Panc1 (cell line): ENCODE measurements at regions not wholly inside any gene's neighbourhood (a gene's known extent, or its start where the extent isn't known, plus 50 kb on each side); places are given as distances from the start of the nearest gene placed in this dataset.

Source experiments
- ATAC-seq: fragments of 200-7000 bp; cut with Tn5 transposase; 2 replicates; pipeline ENCODE4 v1.9.1; 2020; ENCODE audit warnings: mild to moderate bottlenecking, moderate library complexity
- BruUV-seq: library from RNA; stranded (reverse); fragments of 400-500 nt; replicated peaks from 2 replicates; lab custom pipeline; 2021; lab: Mats Ljungman, UMichigan
- CTCF ChIA-PET: fragments of 300-600 bp; sonication (Branson Sonifier 250); formaldehyde crosslinking; loops from one replicate; lab custom pipeline; 2022; ENCODE audit warnings: antibody characterized with exemption; lab: Charles Lee
- POLR2A ChIA-PET: fragments of 300-600 bp; sonication (Branson Sonifier 250); formaldehyde crosslinking; loops from one replicate; lab custom pipeline; 2022; ENCODE audit warnings: antibody characterized with exemption; lab: Charles Lee
- DNase-seq: peaks from one replicate; pipeline ENCODE4 v3.0.0-alpha.2; 2010; ENCODE audit warnings: low read depth, low spot score
- H3K27ac ChIP-seq: 2 replicates; pipeline ENCODE4 v1.5.1; 2011; ENCODE audit warnings: mild to moderate bottlenecking, low read length, inconsistent platforms
- H3K27me3 ChIP-seq: fragments of 200-500 bp; sonication (Bioruptor generic); 2 replicates; pipeline ENCODE4 v1.6.0; 2014; ENCODE audit warnings: low read length, inconsistent platforms; ENCODE audit not compliant: control insufficient read depth, insufficient read depth
- H3K36me3 ChIP-seq: fragments of 200-500 bp; sonication (Bioruptor generic); 2 replicates; pipeline ENCODE4 v1.5.1; 2014; ENCODE audit warnings: inconsistent platforms, mild to moderate bottlenecking, low read length, moderate library complexity; ENCODE audit not compliant: control insufficient read depth, insufficient read depth
- H3K4me1 ChIP-seq: 2 replicates; pipeline ENCODE4 v1.5.1; 2011; ENCODE audit warnings: inconsistent platforms, mild to moderate bottlenecking, low read length, moderate library complexity; ENCODE audit not compliant: control insufficient read depth, insufficient read depth
- H3K4me3 ChIP-seq, 2 experiments: 2 replicates each; pipeline ENCODE4 v1.5.1; 2011 to 2012; ENCODE audit warnings: low read depth in 2 of 2, low read length in 2 of 2, mild to moderate bottlenecking in 2 of 2, inconsistent platforms in 1 of 2, moderate library complexity in 1 of 2
- H3K9me3 ChIP-seq: fragments of 200-500 bp; sonication (Bioruptor generic); 2 replicates; pipeline ENCODE4 v1.5.1; 2014; ENCODE audit warnings: low read depth, mild to moderate bottlenecking, inconsistent platforms, low read length, moderate library complexity; ENCODE audit not compliant: control insufficient read depth, insufficient read depth
- POLR2AphosphoS5 ChIP-seq: IDR thresholded peaks from 2 replicates; pipeline ENCODE4 v1.6.1; 2012; ENCODE audit warnings: mild to moderate bottlenecking, low read depth, low read length, moderate library complexity
- SIN3A ChIP-seq: IDR thresholded peaks from 2 replicates; pipeline ENCODE4 v1.6.1; 2012; ENCODE audit warnings: low read depth, mild to moderate bottlenecking, low read length, moderate library complexity, borderline replicate concordance; ENCODE audit not compliant: insufficient read depth
- TCF7L2 ChIP-seq: IDR thresholded peaks from 2 replicates; pipeline ENCODE4 v1.6.1; 2011; ENCODE audit warnings: mild to moderate bottlenecking, low read depth, low read length, inconsistent platforms
- in situ Hi-C: cut with HindIII; loops from 2 replicates; pipeline ENCODE4 v1.10.0; 2016; ENCODE audit warnings: low sequenced_read_pairs, low pct_unique_long_range_greater_than_20kb
- intact Hi-C: fragments of 100-400 bp; cut with micrococcal nuclease; formaldehyde crosslinking; loops from one replicate; pipeline ENCODE4 v1.10.0; 2022; ENCODE audit not compliant: unreplicated experiment
- TF ChIP-seq, protein P1 (sequence below), 2 experiments: IDR thresholded peaks; 2 replicates each; pipeline ENCODE4 v1.6.1; 2011 to 2012; ENCODE audit warnings: low read depth in 2 of 2, control low read depth in 1 of 2, low read length in 1 of 2, mild to moderate bottlenecking in 1 of 2, moderate library complexity in 1 of 2; ENCODE audit not compliant: insufficient read depth in 1 of 2
- TF ChIP-seq, protein P2 (sequence below): fragments of 450-650 bp; IDR thresholded peaks from 2 replicates; pipeline ENCODE4 v1.5.1; 2017; ENCODE audit warnings: mild to moderate bottlenecking

DNA sequence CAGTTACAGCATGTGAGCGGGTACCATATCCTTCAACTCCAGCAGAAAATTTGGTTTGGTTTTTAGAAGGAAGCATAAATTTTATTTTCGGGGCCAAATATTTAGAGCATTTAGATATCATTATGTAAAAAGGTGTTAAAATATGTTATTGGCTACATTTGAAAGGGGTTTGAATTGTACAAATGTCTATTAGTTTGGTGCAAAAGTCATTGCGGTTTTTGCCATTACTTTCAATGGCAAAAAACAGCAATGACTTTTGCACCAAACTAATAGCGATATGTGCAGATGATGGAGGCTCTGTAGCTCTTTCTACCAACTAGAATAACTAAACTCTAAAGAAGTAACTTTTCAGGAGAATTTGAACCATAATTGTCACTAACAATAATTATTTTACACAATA is 1666.2 kb upstream of the SLC39A10 start:
- Histone ChIP-seq H3K27me3 (no peaks in the 10 kb centered on the region), H3K4me3 (no peak overlapping the region), H3K27ac (no peak overlapping the region), H3K36me3 (no peaks in the 10 kb centered on the region), H3K9me3 (no peaks in the 10 kb centered on the region), H3K4me1 (no peaks in the 10 kb centered on the region)
- in situ Hi-C loops, result no loop called here
- BruUV-seq, result no TSS peak
- ChIA-PET CTCF (no interaction called here), POLR2A (no interaction called here)
- no peak for DNase-seq
- TF ChIP-seq, protein P1, sequence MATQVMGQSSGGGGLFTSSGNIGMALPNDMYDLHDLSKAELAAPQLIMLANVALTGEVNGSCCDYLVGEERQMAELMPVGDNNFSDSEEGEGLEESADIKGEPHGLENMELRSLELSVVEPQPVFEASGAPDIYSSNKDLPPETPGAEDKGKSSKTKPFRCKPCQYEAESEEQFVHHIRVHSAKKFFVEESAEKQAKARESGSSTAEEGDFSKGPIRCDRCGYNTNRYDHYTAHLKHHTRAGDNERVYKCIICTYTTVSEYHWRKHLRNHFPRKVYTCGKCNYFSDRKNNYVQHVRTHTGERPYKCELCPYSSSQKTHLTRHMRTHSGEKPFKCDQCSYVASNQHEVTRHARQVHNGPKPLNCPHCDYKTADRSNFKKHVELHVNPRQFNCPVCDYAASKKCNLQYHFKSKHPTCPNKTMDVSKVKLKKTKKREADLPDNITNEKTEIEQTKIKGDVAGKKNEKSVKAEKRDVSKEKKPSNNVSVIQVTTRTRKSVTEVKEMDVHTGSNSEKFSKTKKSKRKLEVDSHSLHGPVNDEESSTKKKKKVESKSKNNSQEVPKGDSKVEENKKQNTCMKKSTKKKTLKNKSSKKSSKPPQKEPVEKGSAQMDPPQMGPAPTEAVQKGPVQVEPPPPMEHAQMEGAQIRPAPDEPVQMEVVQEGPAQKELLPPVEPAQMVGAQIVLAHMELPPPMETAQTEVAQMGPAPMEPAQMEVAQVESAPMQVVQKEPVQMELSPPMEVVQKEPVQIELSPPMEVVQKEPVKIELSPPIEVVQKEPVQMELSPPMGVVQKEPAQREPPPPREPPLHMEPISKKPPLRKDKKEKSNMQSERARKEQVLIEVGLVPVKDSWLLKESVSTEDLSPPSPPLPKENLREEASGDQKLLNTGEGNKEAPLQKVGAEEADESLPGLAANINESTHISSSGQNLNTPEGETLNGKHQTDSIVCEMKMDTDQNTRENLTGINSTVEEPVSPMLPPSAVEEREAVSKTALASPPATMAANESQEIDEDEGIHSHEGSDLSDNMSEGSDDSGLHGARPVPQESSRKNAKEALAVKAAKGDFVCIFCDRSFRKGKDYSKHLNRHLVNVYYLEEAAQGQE (IDR thresholded peaks at IDR 0.05; ENCODE audit: insufficient read depth in 1 of 2, low read depth in 2 of 2, low read length in 1 of 2), result no peak
- TF ChIP-seq TCF7L2 (no peak), SIN3A (no peak), POLR2AphosphoS5 (no peak)
- TF ChIP-seq, protein P2, sequence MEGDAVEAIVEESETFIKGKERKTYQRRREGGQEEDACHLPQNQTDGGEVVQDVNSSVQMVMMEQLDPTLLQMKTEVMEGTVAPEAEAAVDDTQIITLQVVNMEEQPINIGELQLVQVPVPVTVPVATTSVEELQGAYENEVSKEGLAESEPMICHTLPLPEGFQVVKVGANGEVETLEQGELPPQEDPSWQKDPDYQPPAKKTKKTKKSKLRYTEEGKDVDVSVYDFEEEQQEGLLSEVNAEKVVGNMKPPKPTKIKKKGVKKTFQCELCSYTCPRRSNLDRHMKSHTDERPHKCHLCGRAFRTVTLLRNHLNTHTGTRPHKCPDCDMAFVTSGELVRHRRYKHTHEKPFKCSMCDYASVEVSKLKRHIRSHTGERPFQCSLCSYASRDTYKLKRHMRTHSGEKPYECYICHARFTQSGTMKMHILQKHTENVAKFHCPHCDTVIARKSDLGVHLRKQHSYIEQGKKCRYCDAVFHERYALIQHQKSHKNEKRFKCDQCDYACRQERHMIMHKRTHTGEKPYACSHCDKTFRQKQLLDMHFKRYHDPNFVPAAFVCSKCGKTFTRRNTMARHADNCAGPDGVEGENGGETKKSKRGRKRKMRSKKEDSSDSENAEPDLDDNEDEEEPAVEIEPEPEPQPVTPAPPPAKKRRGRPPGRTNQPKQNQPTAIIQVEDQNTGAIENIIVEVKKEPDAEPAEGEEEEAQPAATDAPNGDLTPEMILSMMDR, result no peak
- intact Hi-C loops, result no loop called here
- ATAC-seq, result no peak

DNA sequence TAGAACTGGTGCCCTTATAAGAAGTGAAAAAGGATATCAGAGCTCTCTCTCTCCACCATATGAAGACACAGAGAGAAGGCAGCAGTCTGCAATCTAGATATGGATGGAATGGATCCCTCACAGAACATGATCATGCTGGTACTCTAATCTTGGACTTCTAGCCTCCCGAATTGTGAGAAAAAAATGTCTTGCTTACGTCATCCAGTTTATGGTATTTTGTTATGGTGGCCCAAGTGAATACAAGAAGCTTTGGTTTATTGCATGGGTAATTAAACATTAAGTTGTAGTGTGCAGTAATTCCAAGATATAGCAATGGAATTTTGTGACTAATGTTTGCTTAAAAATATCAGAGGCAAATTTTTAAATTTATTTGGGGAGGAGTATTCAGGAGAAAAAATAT is 1667.4 kb upstream of the SLC39A10 start:
- Histone ChIP-seq H3K27me3 (no peaks in the 10 kb centered on the region), H3K4me3 (no peak overlapping the region), H3K9me3 (no peaks in the 10 kb centered on the region), H3K36me3 (no peaks in the 10 kb centered on the region), H3K27ac (no peak overlapping the region), H3K4me1 (no peaks in the 10 kb centered on the region)
- CTCF ChIA-PET, result no interaction called here
- ATAC-seq, result no peak
- in situ Hi-C loops, result no loop called here
- no peak for DNase-seq
- POLR2A ChIA-PET, result no interaction called here
- intact Hi-C loops, result no loop called here
- TF ChIP-seq, protein P2, result no peak
- TF ChIP-seq TCF7L2, result no peak
- no peak for TF ChIP-seq SIN3A
- TF ChIP-seq, protein P1 (IDR thresholded peaks at IDR 0.05; ENCODE audit: insufficient read depth in 1 of 2, low read depth in 2 of 2, low read length in 1 of 2), result no peak
- no peak for TF ChIP-seq POLR2AphosphoS5
- BruUV-seq, result no TSS peak
